PFSK-1 (cell line): ENCODE measurements at regions not wholly inside any gene's neighbourhood (a gene's known extent, or its start where the extent isn't known, plus 50 kb on each side); places are given as distances from the start of the nearest gene placed in this dataset.

ENCODE experiments used
- FOXP2 ChIP-seq: optimal IDR thresholded peaks from 2 replicates; pipeline ENCODE3; 2011; ENCODE audit warnings: borderline replicate concordance, control low read depth, inconsistent platforms; ENCODE audit not compliant: insufficient read depth; ENCODE audit errors: extremely low read length, extremely low read depth
- POLR2AphosphoS5 ChIP-seq: IDR thresholded peaks from 2 replicates; pipeline ENCODE4 v1.6.1; 2012; ENCODE audit warnings: low read depth, mild to moderate bottlenecking, control low read depth, low read length, moderate library complexity
- REST ChIP-seq, 2 experiments: IDR thresholded peaks; 2 replicates each; pipeline versions ENCODE4 v1.6.1 to v1.8.0; 2011 to 2012; ENCODE audit warnings: low read depth in 2 of 2, low read length in 2 of 2, control low read depth in 1 of 2, inconsistent platforms in 1 of 2, mild to moderate bottlenecking in 1 of 2, moderate library complexity in 1 of 2; ENCODE audit not compliant: insufficient read depth in 1 of 2
- SIN3A ChIP-seq: IDR thresholded peaks from 2 replicates; pipeline ENCODE4 v1.6.1; 2012; ENCODE audit warnings: mild to moderate bottlenecking, low read length, moderate library complexity, borderline replicate concordance; ENCODE audit not compliant: insufficient read depth
- TAF1 ChIP-seq: IDR thresholded peaks from 2 replicates; pipeline ENCODE4 v1.6.1; 2012; ENCODE audit warnings: low read length, control low read depth, borderline replicate concordance; ENCODE audit not compliant: insufficient read depth

- TF ChIP-seq TAF1 (no peak), REST (IDR thresholded peaks at IDR 0.05; ENCODE audit: insufficient read depth in 1 of 2, low read depth in 2 of 2, low read length in 2 of 2) (no peak), FOXP2 (no peak), POLR2AphosphoS5 (no peak), SIN3A (no peak)
Observed at GRCh38 chr1:39148942-39149341, 55.6 kb upstream of the MACF1 start.

- TF ChIP-seq TAF1 (no peak), REST (IDR thresholded peaks at IDR 0.05; ENCODE audit: insufficient read depth in 1 of 2, low read depth in 2 of 2, low read length in 2 of 2) (no peak), POLR2AphosphoS5 (no peak), SIN3A (no peak), FOXP2 (no peak)
Observed at GRCh38 chr1:39149509-39149908, 55.0 kb upstream of the MACF1 start.

GRCh38 chr1:39150779-39151178 lies 53.7 kb upstream of the MACF1 start:
- TF ChIP-seq POLR2AphosphoS5 (no peak), SIN3A (no peak), TAF1 (no peak), FOXP2 (no peak), REST (IDR thresholded peaks at IDR 0.05; ENCODE audit: insufficient read depth in 1 of 2, low read depth in 2 of 2, low read length in 2 of 2) (no peak)

- TF ChIP-seq FOXP2: no peak
- TF ChIP-seq SIN3A: no peak
- no peak for TF ChIP-seq TAF1
- TF ChIP-seq REST (IDR thresholded peaks at IDR 0.05; ENCODE audit: insufficient read depth in 1 of 2, low read depth in 2 of 2, low read length in 2 of 2): no peak
- no peak for TF ChIP-seq POLR2AphosphoS5
Observed at GRCh38 chr1:39151267-39151666, 53.2 kb upstream of the MACF1 start.

- no peak for TF ChIP-seq TAF1
- TF ChIP-seq POLR2AphosphoS5: no peak
- TF ChIP-seq REST (IDR thresholded peaks at IDR 0.05; ENCODE audit: insufficient read depth in 1 of 2, low read depth in 2 of 2, low read length in 2 of 2): no peak
- TF ChIP-seq SIN3A: no peak
- no peak for TF ChIP-seq FOXP2
Observed at GRCh38 chr1:39152923-39153322, 51.6 kb upstream of the MACF1 start.
